ENCODE measurements at regions not wholly inside any gene's neighbourhood (a gene's known extent, or its start where the extent isn't known, plus 50 kb on each side); places are given as distances from the start of the nearest gene placed in this dataset.

- TF ChIP-seq, protein P1, sequence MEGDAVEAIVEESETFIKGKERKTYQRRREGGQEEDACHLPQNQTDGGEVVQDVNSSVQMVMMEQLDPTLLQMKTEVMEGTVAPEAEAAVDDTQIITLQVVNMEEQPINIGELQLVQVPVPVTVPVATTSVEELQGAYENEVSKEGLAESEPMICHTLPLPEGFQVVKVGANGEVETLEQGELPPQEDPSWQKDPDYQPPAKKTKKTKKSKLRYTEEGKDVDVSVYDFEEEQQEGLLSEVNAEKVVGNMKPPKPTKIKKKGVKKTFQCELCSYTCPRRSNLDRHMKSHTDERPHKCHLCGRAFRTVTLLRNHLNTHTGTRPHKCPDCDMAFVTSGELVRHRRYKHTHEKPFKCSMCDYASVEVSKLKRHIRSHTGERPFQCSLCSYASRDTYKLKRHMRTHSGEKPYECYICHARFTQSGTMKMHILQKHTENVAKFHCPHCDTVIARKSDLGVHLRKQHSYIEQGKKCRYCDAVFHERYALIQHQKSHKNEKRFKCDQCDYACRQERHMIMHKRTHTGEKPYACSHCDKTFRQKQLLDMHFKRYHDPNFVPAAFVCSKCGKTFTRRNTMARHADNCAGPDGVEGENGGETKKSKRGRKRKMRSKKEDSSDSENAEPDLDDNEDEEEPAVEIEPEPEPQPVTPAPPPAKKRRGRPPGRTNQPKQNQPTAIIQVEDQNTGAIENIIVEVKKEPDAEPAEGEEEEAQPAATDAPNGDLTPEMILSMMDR (conservative IDR thresholded peaks at IDR 0.05): no peak
- H3K27ac ChIP-seq: no peak overlapping the region
These were observed 258.8 kb downstream of the MREG start for GRCh38 chr2:215754546-215754945.

DNA sequence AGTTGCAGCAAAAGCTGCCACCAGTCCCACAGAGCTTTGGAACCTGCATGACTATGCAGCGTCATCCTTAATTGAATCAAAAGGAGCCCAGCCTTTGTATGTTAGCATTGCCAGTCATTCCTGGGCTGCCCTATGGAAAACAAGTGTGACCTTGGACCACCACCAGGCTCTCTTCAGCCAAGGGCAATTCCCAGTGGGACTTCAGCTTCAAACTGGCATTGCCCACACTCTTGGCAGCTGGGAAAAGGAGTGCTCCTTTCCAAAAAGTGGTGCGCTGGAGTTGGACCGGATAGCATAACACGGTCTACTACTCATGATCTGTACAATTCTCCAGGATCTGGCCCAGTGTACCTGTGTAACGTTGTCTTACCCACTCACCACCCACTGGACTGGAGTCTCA, 259.5 kb downstream of the MREG start:
- H3K27ac ChIP-seq: no peak overlapping the region
- TF ChIP-seq, protein P1 (conservative IDR thresholded peaks at IDR 0.05): no peak

GRCh38 chr2:215752991-215753390, 260.4 kb downstream of the MREG start:
- no peak overlapping the region for H3K27ac ChIP-seq
- TF ChIP-seq, protein P1 (conservative IDR thresholded peaks at IDR 0.05): no peak

- H3K27ac ChIP-seq: no peak overlapping the region
- TF ChIP-seq, protein P1 (conservative IDR thresholded peaks at IDR 0.05): no peak
These were observed 260.9 kb downstream of the MREG start for GRCh38 chr2:215752436-215752835.

DNA sequence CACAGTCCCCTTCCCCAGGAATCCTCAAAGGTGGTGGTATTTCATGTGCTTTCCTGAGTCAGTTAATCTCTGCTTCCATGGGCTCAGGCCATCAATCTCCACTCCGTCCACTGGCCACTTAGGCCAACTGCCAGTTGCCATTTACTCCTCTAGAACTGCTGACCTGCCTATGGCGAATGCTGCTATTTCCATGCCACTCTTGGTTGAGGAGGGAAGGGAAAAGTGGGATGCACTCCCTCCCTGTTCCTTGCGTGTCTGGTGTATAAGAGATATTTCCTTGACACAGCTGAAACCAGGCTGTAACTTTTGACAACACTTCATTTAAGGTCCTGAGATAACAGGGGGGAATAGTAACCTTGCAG, 261.5 kb downstream of the MREG start:
- H3K27ac ChIP-seq: no peak overlapping the region
- TF ChIP-seq, protein P1 (conservative IDR thresholded peaks at IDR 0.05): no peak

DNA sequence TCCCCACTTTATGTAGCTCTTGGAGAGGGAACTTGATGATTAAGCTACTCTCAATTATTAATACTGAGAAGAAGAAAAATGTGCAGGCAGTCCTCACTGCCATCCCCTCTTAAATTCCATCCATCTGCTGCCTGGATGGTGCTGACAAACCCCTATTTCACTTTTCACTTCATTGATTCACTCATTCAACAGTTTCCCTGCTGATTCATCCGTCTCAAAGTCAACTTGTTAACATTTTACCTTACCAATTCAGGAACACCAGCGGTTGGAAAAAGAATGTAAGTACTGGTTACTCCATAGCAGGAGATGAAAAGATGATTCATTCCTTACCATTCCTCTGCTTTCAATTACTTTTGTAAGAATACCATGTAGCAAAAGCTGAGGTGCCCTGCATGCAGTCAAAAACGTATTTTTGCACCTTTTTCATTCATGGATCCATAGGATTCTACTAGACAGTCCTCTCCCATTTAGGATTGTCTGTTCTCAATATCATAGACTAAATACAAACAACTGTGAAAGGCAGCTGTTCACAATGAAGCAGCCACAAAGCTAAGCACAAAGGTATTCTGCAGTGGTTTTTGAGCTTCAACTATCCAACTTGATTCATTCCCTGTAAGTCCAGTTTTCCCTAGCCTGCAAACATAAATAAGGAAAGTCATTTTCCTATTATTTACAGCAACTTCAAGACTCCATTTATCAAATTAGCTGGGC, 262.0 kb downstream of the MREG start:
- H3K27ac ChIP-seq: no peak overlapping the region
- TF ChIP-seq, protein P1 (conservative IDR thresholded peaks at IDR 0.05): no peak

GRCh38 chr2:215750763-215751162, 262.6 kb downstream of the MREG start:
- TF ChIP-seq, protein P1 (conservative IDR thresholded peaks at IDR 0.05): no peak
- no peak overlapping the region for H3K27ac ChIP-seq

Data from VCaP (cell line).